ENCODE measurements at regions not wholly inside any gene's neighbourhood (a gene's known extent, or its start where the extent isn't known, plus 50 kb on each side); places are given as distances from the start of the nearest gene placed in this dataset.

- no peak for TF ChIP-seq MYNN (tag by site-specific recombination; IDR thresholded peaks at IDR 0.05; ENCODE audit: borderline replicate concordance)
- no peak for TF ChIP-seq YY2 (tag by site-specific recombination; IDR thresholded peaks at IDR 0.05)
- TF ChIP-seq ZNF585B (tag by site-specific recombination; IDR thresholded peaks at IDR 0.05) = no peak
- TF ChIP-seq ZNF354C (tag by site-specific recombination; IDR thresholded peaks at IDR 0.05; ENCODE audit: borderline replicate concordance, low read depth) = no peak
- no peak for TF ChIP-seq ZNF324 (tag by site-specific recombination; IDR thresholded peaks at IDR 0.05)
- no peak for TF ChIP-seq ZNF600 (tag by site-specific recombination; IDR thresholded peaks at IDR 0.05)
- no peak for TF ChIP-seq ZNF132 (tag by site-specific recombination; IDR thresholded peaks at IDR 0.05; ENCODE audit: borderline replicate concordance)
These were observed 59.3 kb upstream of the GPCPD1 start (continued) for GRCh38 chr20:5670036-5670536.

DNA sequence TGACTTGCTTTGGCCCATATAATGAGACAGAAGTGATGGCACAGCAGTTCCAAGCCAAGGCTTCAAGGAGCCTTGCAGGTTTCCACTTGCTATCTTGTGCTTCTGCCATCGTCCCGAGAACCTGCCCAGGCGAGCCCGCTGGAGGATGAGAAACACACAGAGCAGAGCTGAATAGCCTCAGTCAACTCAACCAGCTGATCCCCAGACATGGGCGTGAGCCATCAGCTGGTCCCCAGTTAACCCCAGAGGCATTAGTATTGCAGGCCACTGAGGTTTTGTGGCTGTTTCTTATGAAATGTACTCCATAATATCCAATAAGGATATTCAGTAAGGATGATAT is 57.7 kb upstream of the GPCPD1 start:
- H3K27ac ChIP-seq (ENCODE audit: extremely low read depth, low read depth, low read length) = no peak overlapping the region
- TF ChIP-seq SCRT2 (tag by site-specific recombination; IDR thresholded peaks at IDR 0.05) (no peak), ZNF18 (tag by site-specific recombination; IDR thresholded peaks at IDR 0.05) (no peak), SP3 (tag by site-specific recombination; IDR thresholded peaks at IDR 0.05) (no peak), ZFHX2 (tag by site-specific recombination; conservative IDR thresholded peaks at IDR 0.05) (no peak), ZNF433 (tag by site-specific recombination; IDR thresholded peaks at IDR 0.05; ENCODE audit: low read depth) (no peak), ZNF501 (tag by site-specific recombination; IDR thresholded peaks at IDR 0.05) (no peak), PRDM4 (tag by site-specific recombination; IDR thresholded peaks at IDR 0.05) (no peak), ZNF302 (tag by site-specific recombination; IDR thresholded peaks at IDR 0.05; ENCODE audit: low read depth) (no peak), ZNF423 (tag by site-specific recombination; IDR thresholded peaks at IDR 0.05) (no peak)
- TF ChIP-seq, protein P1, sequence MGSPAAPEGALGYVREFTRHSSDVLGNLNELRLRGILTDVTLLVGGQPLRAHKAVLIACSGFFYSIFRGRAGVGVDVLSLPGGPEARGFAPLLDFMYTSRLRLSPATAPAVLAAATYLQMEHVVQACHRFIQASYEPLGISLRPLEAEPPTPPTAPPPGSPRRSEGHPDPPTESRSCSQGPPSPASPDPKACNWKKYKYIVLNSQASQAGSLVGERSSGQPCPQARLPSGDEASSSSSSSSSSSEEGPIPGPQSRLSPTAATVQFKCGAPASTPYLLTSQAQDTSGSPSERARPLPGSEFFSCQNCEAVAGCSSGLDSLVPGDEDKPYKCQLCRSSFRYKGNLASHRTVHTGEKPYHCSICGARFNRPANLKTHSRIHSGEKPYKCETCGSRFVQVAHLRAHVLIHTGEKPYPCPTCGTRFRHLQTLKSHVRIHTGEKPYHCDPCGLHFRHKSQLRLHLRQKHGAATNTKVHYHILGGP (tag by site-specific recombination; IDR thresholded peaks at IDR 0.05) = no peak
- TF ChIP-seq, protein P2, sequence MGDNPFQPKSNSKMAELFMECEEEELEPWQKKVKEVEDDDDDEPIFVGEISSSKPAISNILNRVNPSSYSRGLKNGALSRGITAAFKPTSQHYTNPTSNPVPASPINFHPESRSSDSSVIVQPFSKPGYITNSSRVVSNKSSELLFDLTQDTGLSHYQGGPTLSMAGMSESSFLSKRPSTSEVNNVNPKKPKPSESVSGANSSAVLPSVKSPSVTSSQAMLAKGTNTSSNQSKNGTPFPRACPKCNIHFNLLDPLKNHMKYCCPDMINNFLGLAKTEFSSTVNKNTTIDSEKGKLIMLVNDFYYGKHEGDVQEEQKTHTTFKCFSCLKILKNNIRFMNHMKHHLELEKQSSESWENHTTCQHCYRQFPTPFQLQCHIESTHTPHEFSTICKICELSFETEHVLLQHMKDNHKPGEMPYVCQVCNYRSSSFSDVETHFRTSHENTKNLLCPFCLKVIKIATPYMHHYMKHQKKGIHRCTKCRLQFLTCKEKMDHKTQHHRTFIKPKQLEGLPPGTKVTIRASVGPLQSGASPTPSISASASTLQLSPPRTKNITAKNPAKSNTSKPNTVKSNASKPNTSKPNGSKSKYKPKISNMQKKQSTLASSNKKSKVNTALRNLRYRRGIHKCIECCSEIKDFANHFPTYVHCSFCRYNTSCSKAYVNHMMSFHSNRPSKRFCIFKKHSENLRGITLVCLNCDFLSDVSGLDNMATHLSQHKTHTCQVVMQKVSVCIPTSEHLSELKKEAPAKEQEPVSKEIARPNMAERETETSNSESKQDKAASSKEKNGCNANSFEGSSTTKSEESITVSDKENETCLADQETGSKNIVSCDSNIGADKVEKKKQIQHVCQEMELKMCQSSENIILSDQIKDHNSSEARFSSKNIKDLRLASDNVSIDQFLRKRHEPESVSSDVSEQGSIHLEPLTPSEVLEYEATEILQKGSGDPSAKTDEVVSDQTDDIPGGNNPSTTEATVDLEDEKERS (tag by site-specific recombination; IDR thresholded peaks at IDR 0.05) = no peak
- TF ChIP-seq, protein P3, sequence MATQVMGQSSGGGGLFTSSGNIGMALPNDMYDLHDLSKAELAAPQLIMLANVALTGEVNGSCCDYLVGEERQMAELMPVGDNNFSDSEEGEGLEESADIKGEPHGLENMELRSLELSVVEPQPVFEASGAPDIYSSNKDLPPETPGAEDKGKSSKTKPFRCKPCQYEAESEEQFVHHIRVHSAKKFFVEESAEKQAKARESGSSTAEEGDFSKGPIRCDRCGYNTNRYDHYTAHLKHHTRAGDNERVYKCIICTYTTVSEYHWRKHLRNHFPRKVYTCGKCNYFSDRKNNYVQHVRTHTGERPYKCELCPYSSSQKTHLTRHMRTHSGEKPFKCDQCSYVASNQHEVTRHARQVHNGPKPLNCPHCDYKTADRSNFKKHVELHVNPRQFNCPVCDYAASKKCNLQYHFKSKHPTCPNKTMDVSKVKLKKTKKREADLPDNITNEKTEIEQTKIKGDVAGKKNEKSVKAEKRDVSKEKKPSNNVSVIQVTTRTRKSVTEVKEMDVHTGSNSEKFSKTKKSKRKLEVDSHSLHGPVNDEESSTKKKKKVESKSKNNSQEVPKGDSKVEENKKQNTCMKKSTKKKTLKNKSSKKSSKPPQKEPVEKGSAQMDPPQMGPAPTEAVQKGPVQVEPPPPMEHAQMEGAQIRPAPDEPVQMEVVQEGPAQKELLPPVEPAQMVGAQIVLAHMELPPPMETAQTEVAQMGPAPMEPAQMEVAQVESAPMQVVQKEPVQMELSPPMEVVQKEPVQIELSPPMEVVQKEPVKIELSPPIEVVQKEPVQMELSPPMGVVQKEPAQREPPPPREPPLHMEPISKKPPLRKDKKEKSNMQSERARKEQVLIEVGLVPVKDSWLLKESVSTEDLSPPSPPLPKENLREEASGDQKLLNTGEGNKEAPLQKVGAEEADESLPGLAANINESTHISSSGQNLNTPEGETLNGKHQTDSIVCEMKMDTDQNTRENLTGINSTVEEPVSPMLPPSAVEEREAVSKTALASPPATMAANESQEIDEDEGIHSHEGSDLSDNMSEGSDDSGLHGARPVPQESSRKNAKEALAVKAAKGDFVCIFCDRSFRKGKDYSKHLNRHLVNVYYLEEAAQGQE (tag by site-specific recombination; IDR thresholded peaks at IDR 0.05) = no peak
- no peaks in the 10 kb centered on the region for H3K36me3 ChIP-seq (ENCODE audit: control insufficient read depth in 2 of 2, insufficient read depth in 1 of 2, low read length in 2 of 2)
- POLR2A ChIA-PET = no interaction called here
- H3K4me3 ChIP-seq (ENCODE audit: low read depth, low read length) = no peak overlapping the region
- CTCF ChIA-PET = interaction anchor here (1.5 kb wide), 1 partner anchor 11 kb away, joined by 4 read pairs; no protein-coding TSS in a partner anchor
- H3K9me3 ChIP-seq (ENCODE audit: control insufficient read depth, insufficient read depth, low read depth, low read length) = no peaks in the 10 kb centered on the region
- H3K4me1 ChIP-seq (ENCODE audit: control insufficient read depth, insufficient read depth, low read length) = no peaks in the 10 kb centered on the region
